HepG2 (cell line): ENCODE measurements at regions not wholly inside any gene's neighbourhood (a gene's known extent, or its start where the extent isn't known, plus 50 kb on each side); places are given as distances from the start of the nearest gene placed in this dataset.

Source experiments
- ATAC-seq: fragments of 200-7000 bp; cut with Tn5 transposase; 3 replicates; pipeline ENCODE4 v1.9.1; 2020; ENCODE audit warnings: mild to moderate bottlenecking, moderate library complexity
- BruUV-seq: library from RNA; stranded (reverse); fragments of 400-500 nt; replicated peaks from 2 replicates; lab custom pipeline; 2021; lab: Mats Ljungman, UMichigan
- CTCF ChIA-PET: fragments of 300-600 bp; formaldehyde crosslinking; extraction: SDS; loops from one replicate; lab custom pipeline; 2021; ENCODE audit warnings: low total read pairs, inconsistent platforms, low intra/inter-chr PET ratio; lab: Yijun Ruan, JAX
- POLR2A ChIA-PET: fragments of 350-600 bp; sonication (Branson Sonifier 250); formaldehyde crosslinking; loops from one replicate; lab custom pipeline; 2020; ENCODE audit warnings: antibody characterized with exemption, inconsistent platforms; lab: Yijun Ruan, JAX
- DNase-seq: peaks from one replicate; pipeline ENCODE4 v3.0.0-alpha.2; 2015; ENCODE audit warnings: low spot score
- FAIRE-seq: peaks from 3 replicates; lab custom pipeline; 2011; peaks lifted over from hg19 to GRCh38; lab: Jason Lieb, UNC
- H2AFZ ChIP-seq: one replicate; pipeline ENCODE4 v1.6.1; 2011; ENCODE audit warnings: low read length, inconsistent platforms
- H3K27ac ChIP-seq: fragments of 300-600 bp; 3 replicates; pipeline ENCODE4 v1.8.0; 2011; ENCODE audit warnings: mixed run types, mild to moderate bottlenecking, mixed read lengths, low read length, inconsistent platforms; ENCODE audit not compliant: insufficient read depth; ENCODE audit errors: extremely low read length
- H3K27me3 ChIP-seq, 2 experiments: fragments of 200-600 bp in 1 of 2; 2 replicates in 1 of 2; 3 replicates in 1 of 2; pipeline versions ENCODE4 v1.6.0 to v1.8.0; 2011; ENCODE audit warnings: low read length in 2 of 2, mild to moderate bottlenecking in 2 of 2, moderate library complexity in 2 of 2, inconsistent platforms in 1 of 2; ENCODE audit not compliant: insufficient read depth in 2 of 2, control insufficient read depth in 1 of 2
- H3K36me3 ChIP-seq, 2 experiments: fragments of 200-600 bp in 1 of 2; replicated peaks in 1 of 2; 2 replicates in 1 of 2; 3 replicates in 1 of 2; pipeline versions ENCODE4 v1.5.1 to v1.8.0; 2011; ENCODE audit warnings: low read length in 2 of 2, inconsistent platforms in 1 of 2; ENCODE audit not compliant: insufficient read depth in 2 of 2, control insufficient read depth in 1 of 2
- H3K4me1 ChIP-seq: 2 replicates; pipeline ENCODE4 v1.5.1; 2012; ENCODE audit warnings: low read length, inconsistent platforms; ENCODE audit not compliant: insufficient read depth
- H3K4me2 ChIP-seq: 2 replicates; pipeline ENCODE4 v1.6.0; 2011; ENCODE audit warnings: low read depth, low read length, inconsistent platforms
- H3K4me3 ChIP-seq, 3 experiments: fragments of 200-600 bp in 1 of 3; sonication (generic), shearing (Covaris generic) in 1 of 3; replicated peaks in 1 of 3; 2 replicates each; pipeline ENCODE4 v1.5.1; 2011 to 2016; ENCODE audit warnings: low read length in 3 of 3, inconsistent platforms in 2 of 3, low read depth in 2 of 3, mild to moderate bottlenecking in 2 of 3, control low read depth in 1 of 3, mixed read lengths in 1 of 3; ENCODE audit not compliant: insufficient read depth in 1 of 3
- H3K79me2 ChIP-seq: one replicate; pipeline ENCODE4 v1.6.1; 2011; ENCODE audit warnings: low read length, inconsistent platforms; ENCODE audit not compliant: insufficient read depth
- H3K9ac ChIP-seq: 2 replicates; pipeline ENCODE4 v1.6.0; 2011; ENCODE audit warnings: mild to moderate bottlenecking, low read depth, low read length, inconsistent platforms; ENCODE audit not compliant: insufficient read depth
- H3K9me3 ChIP-seq: 2 replicates; pipeline ENCODE4 v1.5.1; 2012; ENCODE audit warnings: mild to moderate bottlenecking, low read length
- H4K20me1 ChIP-seq: 2 replicates; pipeline ENCODE4 v1.6.0; 2011; ENCODE audit warnings: inconsistent platforms, mild to moderate bottlenecking, low read length, moderate library complexity; ENCODE audit not compliant: insufficient read depth
- ARHGAP35 ChIP-seq: sonication (generic); formaldehyde crosslinking; IDR thresholded peaks from 2 replicates; pipeline ENCODE4 v1.9.0; 2022; ENCODE audit warnings: mild to moderate bottlenecking, inconsistent platforms, moderate library complexity, missing genetic modification reagents, borderline replicate concordance
- FOSL2 ChIP-seq: sonication (generic); formaldehyde crosslinking; IDR thresholded peaks from 2 replicates; pipeline ENCODE4 v1.4.0; 2020; ENCODE audit warnings: missing genetic modification reagents
- NBN ChIP-seq: fragments of 450-650 bp; conservative IDR thresholded peaks from 2 replicates; pipeline ENCODE4 v1.6.1; 2017
- ZMAT5 ChIP-seq: sonication (generic); formaldehyde crosslinking; IDR thresholded peaks from 2 replicates; pipeline ENCODE4 v1.5.0; 2020; ENCODE audit warnings: mild to moderate bottlenecking, low read depth, missing genetic modification reagents, borderline replicate concordance
- ZNF407 ChIP-seq: sonication (generic); formaldehyde crosslinking; IDR thresholded peaks from one replicate; pipeline ENCODE4 v1.5.1; 2020; ENCODE audit warnings: mild to moderate bottlenecking, missing genetic modification reagents; ENCODE audit errors: not compliant biosample characterization
- ZNF850 ChIP-seq: sonication (generic); formaldehyde crosslinking; conservative IDR thresholded peaks from 2 replicates; pipeline ENCODE4 v1.9.0; 2021; ENCODE audit warnings: mild to moderate bottlenecking, missing genetic modification reagents
- WGBS: methylation state at CpG from one replicate; pipeline ENCODE4 v1.1.6; 2017; ENCODE audit warnings: low lambda C conversion rate; 5-methylcytosine and 5-hydroxymethylcytosine counted together
- in situ Hi-C: cut with HindIII; loops from 2 replicates; pipeline ENCODE4 v1.10.0; 2017; ENCODE audit warnings: low pct_unique_long_range_greater_than_20kb; ENCODE audit not compliant: extremely low pct_ligation_motif_present
- intact Hi-C: fragments of 100-400 bp; cut with micrococcal nuclease; formaldehyde crosslinking; loops from one replicate; pipeline ENCODE4 v1.10.0; 2022; ENCODE audit not compliant: unreplicated experiment
- TF ChIP-seq, protein P1 (sequence below): sonication (generic); formaldehyde crosslinking; IDR thresholded peaks from 2 replicates; pipeline ENCODE4 v1.4.0; 2020; ENCODE audit warnings: missing genetic modification reagents; ENCODE audit errors: not compliant biosample characterization
- TF ChIP-seq, protein P2 (sequence below): sonication (generic); formaldehyde crosslinking; IDR thresholded peaks from 2 replicates; pipeline ENCODE4 v1.4.0; 2020; ENCODE audit warnings: mild to moderate bottlenecking, missing genetic modification reagents

DNA sequence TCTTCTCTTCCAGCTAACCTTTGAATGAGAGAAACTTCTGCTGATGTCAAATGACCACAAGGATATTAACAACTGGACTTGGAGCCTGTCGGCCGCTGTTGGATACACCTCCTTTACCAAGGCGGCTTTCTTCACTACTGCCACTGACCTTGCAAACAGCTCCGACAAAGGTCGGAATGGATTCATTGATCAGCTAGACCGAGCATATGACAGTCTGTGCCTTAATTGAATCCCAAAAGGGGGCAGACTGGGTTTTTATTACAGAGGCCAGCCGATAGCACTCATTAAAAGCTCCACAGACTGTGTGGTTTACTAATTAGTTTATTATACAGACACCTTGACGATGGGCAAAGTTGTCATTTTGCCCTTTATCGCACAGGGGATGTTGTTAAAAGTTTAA, 394.5 kb downstream of the RERGL start:
- WGBS = 6% methylated on average over 9 of the region's 9 CpGs
- in situ Hi-C loops = no loop called here
- Histone ChIP-seq H2AFZ (peak overlapping the region; percentile 68), H3K4me3 (no peak overlapping the region)
- BruUV-seq = no TSS peak
- intact Hi-C loops = no loop called here
- TF ChIP-seq FOSL2 (CRISPR knock-in tag) = no peak
- TF ChIP-seq, all 625 proteins: peak for 0
- Histone ChIP-seq H3K27ac (no peak overlapping the region), H3K9ac (no peak overlapping the region), H3K79me2 (no peaks in the 10 kb centered on the region), H3K27me3 (no peaks in the 10 kb centered on the region; a peak in 1 of 5 replicates), H3K9me3 (peaks cover 4% of the 10 kb centered on the region; the same call in 1 of the 2 replicates), H3K36me3 (no peaks in the 10 kb centered on the region), H3K4me2 (no peak overlapping the region), H4K20me1 (no peaks in the 10 kb centered on the region), H3K4me1 (no peaks in the 10 kb centered on the region)
- ChIA-PET POLR2A (no interaction called here), CTCF (no interaction called here)
- no peak for FAIRE-seq
- no peak for ATAC-seq
- DNase-seq = no peak

DNA sequence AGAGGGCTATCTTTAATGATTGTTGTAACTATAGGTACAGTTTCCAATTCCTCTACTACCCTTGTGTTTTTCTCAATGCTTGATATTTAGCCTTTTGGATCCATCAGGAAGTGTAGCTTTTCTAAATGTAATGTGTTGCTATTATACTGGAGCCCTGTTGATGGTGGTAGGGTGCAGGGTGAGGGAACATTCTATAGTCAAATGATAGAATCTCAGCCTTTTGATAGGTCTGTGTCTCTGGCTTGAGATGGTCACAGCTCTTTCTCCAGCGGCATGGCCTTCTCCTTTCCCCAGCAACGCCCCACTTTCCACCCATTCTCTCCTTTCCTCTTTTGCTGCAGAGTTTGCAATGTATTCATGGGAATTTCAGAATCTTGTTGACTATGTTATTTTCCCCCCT, 398.6 kb downstream of the RERGL start:
- H3K4me1 ChIP-seq = no peaks in the 10 kb centered on the region
- H3K36me3 ChIP-seq = no peaks in the 10 kb centered on the region
- H2AFZ ChIP-seq = no peak overlapping the region
- no peaks in the 10 kb centered on the region for H3K27me3 ChIP-seq
- FAIRE-seq (no peak), DNase-seq (no peak), ATAC-seq (no peak)
- H3K9ac ChIP-seq = no peak overlapping the region
- in situ Hi-C loops (no loop called here), intact Hi-C loops (no loop called here)
- no peak overlapping the region for H3K4me3 ChIP-seq
- peaks cover 7% of the 10 kb centered on the region; the same call in 1 of the 2 replicates for H3K9me3 ChIP-seq
- H4K20me1 ChIP-seq = no peaks in the 10 kb centered on the region
- POLR2A ChIA-PET = no interaction called here
- no peaks in the 10 kb centered on the region for H3K79me2 ChIP-seq
- 3% methylated on average over 2 of the region's 2 CpGs for WGBS
- BruUV-seq = no TSS peak
- no peak overlapping the region for H3K4me2 ChIP-seq
- CTCF ChIA-PET = no interaction called here
- H3K27ac ChIP-seq = no peak overlapping the region
- TF ChIP-seq ZNF850 (CRISPR knock-in tag) = no peak
- no peak for TF ChIP-seq ZMAT5
- TF ChIP-seq NBN = no peak
- TF ChIP-seq, protein P1, sequence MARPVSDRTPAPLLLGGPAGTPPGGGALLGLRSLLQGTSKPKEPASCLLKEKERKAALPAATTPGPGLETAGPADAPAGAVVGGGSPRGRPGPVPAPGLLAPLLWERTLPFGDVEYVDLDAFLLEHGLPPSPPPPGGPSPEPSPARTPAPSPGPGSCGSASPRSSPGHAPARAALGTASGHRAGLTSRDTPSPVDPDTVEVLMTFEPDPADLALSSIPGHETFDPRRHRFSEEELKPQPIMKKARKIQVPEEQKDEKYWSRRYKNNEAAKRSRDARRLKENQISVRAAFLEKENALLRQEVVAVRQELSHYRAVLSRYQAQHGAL = no peak
- TF ChIP-seq, protein P2, sequence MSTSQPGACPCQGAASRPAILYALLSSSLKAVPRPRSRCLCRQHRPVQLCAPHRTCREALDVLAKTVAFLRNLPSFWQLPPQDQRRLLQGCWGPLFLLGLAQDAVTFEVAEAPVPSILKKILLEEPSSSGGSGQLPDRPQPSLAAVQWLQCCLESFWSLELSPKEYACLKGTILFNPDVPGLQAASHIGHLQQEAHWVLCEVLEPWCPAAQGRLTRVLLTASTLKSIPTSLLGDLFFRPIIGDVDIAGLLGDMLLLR (CRISPR knock-in tag) = no peak
- TF ChIP-seq ZNF407 = no peak
- no peak for TF ChIP-seq ARHGAP35 (CRISPR knock-in tag)
